Prostate gland (tissue), 2 donors: ENCODE measurements at regions not wholly inside any gene's neighbourhood (a gene's known extent, or its start where the extent isn't known, plus 50 kb on each side); places are given as distances from the start of the nearest gene placed in this dataset.
"Not testable (repeated sequence)": the region's sequence is repeated elsewhere in the genome, so short reads cannot be mapped to it uniquely, and the experiment has no call there.

Experiments
- POLR2A ChIP-seq: fragments of 450-650 bp; IDR thresholded peaks from one replicate; pipeline ENCODE4 v1.6.1; 2016; ENCODE audit warnings: antibody characterized with exemption, mild to moderate bottlenecking
- POLR2AphosphoS5 ChIP-seq: sonication (generic); formaldehyde crosslinking; IDR thresholded peaks from one replicate; pipeline ENCODE4 v1.6.1; 2017; ENCODE audit warnings: antibody characterized with exemption
- TF ChIP-seq, protein P1 (sequence below), 4 experiments: fragments of 200-600 bp in 2 of 4; fragments of 450-650 bp in 2 of 4; sonication (generic) in 2 of 4; IDR thresholded peaks; 1 replicate in 3 of 4; 2 replicates in 1 of 4; pipeline ENCODE4 v1.5.1; 2016 to 2019; ENCODE audit warnings: antibody characterized with exemption in 4 of 4, mild to moderate bottlenecking in 2 of 4, moderate library complexity in 2 of 4

DNA sequence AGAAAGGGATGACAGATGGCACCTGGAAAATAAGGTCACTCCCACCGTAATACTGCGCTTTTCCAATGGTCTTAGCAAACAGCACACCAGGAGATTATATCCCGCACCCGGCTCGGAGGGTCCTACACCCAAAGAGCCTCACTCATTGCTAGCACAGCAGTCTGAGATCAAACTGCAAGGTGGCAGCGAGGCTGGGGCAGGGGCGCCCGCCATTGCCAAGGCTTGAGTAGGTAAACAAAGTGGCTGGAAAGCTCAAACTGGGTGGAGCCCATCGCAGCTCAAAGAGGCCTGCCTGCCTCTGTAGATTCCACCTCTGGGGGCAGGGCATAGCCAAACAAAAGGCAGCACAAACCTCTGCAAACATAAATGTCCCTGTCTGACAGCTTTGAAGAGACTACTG is 953.8 kb upstream of the EPHA6 start:
- TF ChIP-seq, protein P1, sequence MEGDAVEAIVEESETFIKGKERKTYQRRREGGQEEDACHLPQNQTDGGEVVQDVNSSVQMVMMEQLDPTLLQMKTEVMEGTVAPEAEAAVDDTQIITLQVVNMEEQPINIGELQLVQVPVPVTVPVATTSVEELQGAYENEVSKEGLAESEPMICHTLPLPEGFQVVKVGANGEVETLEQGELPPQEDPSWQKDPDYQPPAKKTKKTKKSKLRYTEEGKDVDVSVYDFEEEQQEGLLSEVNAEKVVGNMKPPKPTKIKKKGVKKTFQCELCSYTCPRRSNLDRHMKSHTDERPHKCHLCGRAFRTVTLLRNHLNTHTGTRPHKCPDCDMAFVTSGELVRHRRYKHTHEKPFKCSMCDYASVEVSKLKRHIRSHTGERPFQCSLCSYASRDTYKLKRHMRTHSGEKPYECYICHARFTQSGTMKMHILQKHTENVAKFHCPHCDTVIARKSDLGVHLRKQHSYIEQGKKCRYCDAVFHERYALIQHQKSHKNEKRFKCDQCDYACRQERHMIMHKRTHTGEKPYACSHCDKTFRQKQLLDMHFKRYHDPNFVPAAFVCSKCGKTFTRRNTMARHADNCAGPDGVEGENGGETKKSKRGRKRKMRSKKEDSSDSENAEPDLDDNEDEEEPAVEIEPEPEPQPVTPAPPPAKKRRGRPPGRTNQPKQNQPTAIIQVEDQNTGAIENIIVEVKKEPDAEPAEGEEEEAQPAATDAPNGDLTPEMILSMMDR (IDR thresholded peaks at IDR 0.05) = not testable (repeated sequence)
- not testable (repeated sequence) for TF ChIP-seq POLR2A, POLR2AphosphoS5
